Prostate gland (tissue), 2 donors: ENCODE measurements at regions not wholly inside any gene's neighbourhood (a gene's known extent, or its start where the extent isn't known, plus 50 kb on each side); places are given as distances from the start of the nearest gene placed in this dataset.

Experiments
- POLR2A ChIP-seq: fragments of 450-650 bp; IDR thresholded peaks from one replicate; pipeline ENCODE4 v1.6.1; 2016; ENCODE audit warnings: antibody characterized with exemption, mild to moderate bottlenecking
- TF ChIP-seq, protein P1 (sequence below), 4 experiments: fragments of 200-600 bp in 2 of 4; fragments of 450-650 bp in 2 of 4; sonication (generic) in 2 of 4; IDR thresholded peaks; 1 replicate in 3 of 4; 2 replicates in 1 of 4; pipeline ENCODE4 v1.5.1; 2016 to 2019; ENCODE audit warnings: antibody characterized with exemption in 4 of 4, mild to moderate bottlenecking in 2 of 4, moderate library complexity in 2 of 4

DNA sequence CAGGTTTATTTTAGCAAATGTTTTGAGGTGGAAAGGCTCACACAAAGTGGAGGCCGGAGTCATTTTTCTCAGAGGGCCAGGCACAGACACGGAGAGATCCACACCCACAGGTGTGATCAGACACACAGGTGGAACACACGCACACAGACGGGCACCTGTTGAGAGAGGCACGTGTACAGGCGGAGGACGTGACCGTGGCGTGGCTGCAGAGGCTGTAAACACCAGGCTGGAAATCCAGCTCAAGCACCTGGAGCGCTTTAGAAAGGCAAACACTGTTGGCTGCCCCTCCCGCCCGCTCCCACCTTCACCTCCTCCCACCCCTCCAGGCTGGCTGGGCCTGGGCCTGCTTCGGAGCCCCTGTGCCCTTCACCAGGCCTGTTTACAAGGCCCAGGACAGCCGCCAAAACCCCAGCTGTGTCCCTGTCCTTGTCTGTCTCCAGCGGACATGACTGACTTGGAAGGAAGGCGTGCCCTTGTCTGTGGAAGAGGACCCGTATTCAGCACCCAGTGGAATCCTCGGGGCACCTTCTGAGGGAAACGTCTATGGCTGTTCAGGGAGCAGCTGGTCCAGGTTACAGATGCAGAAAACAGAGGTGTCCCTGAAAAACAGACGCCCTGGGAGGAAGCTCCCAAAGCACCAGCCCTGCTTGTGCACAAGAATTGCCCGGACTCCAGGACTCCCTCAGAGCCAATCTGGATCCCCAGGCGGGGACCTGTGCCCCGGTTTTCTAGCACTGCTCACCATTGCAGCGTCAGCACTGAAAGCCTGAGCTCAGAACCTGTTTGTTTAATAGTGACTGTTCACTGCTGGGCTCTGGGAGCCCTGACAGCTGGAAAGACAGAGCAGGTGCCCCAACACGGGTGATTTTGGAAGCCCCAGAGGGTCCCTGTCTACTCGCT is 134.3 kb upstream of the HAAO start:
- TF ChIP-seq, protein P1, sequence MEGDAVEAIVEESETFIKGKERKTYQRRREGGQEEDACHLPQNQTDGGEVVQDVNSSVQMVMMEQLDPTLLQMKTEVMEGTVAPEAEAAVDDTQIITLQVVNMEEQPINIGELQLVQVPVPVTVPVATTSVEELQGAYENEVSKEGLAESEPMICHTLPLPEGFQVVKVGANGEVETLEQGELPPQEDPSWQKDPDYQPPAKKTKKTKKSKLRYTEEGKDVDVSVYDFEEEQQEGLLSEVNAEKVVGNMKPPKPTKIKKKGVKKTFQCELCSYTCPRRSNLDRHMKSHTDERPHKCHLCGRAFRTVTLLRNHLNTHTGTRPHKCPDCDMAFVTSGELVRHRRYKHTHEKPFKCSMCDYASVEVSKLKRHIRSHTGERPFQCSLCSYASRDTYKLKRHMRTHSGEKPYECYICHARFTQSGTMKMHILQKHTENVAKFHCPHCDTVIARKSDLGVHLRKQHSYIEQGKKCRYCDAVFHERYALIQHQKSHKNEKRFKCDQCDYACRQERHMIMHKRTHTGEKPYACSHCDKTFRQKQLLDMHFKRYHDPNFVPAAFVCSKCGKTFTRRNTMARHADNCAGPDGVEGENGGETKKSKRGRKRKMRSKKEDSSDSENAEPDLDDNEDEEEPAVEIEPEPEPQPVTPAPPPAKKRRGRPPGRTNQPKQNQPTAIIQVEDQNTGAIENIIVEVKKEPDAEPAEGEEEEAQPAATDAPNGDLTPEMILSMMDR (IDR thresholded peaks at IDR 0.05) = no peak
- no peak for TF ChIP-seq POLR2A
